GM12878 (cell line): ENCODE measurements at regions not wholly inside any gene's neighbourhood (a gene's known extent, or its start where the extent isn't known, plus 50 kb on each side); places are given as distances from the start of the nearest gene placed in this dataset.

Source experiments
- ATAC-seq: fragments of 200-7000 bp; cut with Tn5 transposase; 3 replicates; pipeline ENCODE4 v1.9.1; 2020; ENCODE audit warnings: mild to moderate bottlenecking, moderate library complexity
- BruUV-seq: library from RNA; stranded (reverse); fragments of 400-500 nt; replicated peaks from 2 replicates; lab custom pipeline; 2021; lab: Mats Ljungman, UMichigan
- CTCF ChIA-PET: fragments of 300-600 bp; sonication (Branson Sonifier 250); formaldehyde crosslinking; extraction: SDS; loops from one replicate; lab custom pipeline; 2021; ENCODE audit warnings: inconsistent platforms; lab: Yijun Ruan, JAX
- POLR2A ChIA-PET: fragments of 350-600 bp; formaldehyde crosslinking; extraction: SDS; loops from one replicate; lab custom pipeline; 2021; ENCODE audit warnings: inconsistent platforms; lab: Charles Lee
- RAD21 ChIA-PET: fragments of 300-600 bp; sonication (Branson Sonifier 250); formaldehyde crosslinking; loops from one replicate; lab custom pipeline; 2023; ENCODE audit warnings: antibody characterized with exemption; ENCODE audit not compliant: unreplicated experiment; lab: Charles Lee
- SMC1A ChIA-PET: fragments of 300-600 bp; sonication (Branson Sonifier 250); formaldehyde crosslinking; loops from one replicate; lab custom pipeline; 2023; ENCODE audit not compliant: unreplicated experiment, uncharacterized antibody; lab: Charles Lee
- DNase-seq: peaks from one replicate; pipeline ENCODE4 v3.0.0-alpha.2; 2011; ENCODE audit warnings: low read depth, low spot score
- FAIRE-seq: peaks from 3 replicates; lab custom pipeline; 2011; peaks lifted over from hg19 to GRCh38; lab: Jason Lieb, UNC
- H2AFZ ChIP-seq: 2 replicates; pipeline ENCODE4 v1.6.0; 2011; ENCODE audit warnings: low read depth, low read length, control low read depth; ENCODE audit not compliant: control insufficient read depth
- H3K27ac ChIP-seq: 2 replicates; pipeline ENCODE4 v1.5.1; 2011; ENCODE audit warnings: control low read depth; ENCODE audit not compliant: control insufficient read depth, insufficient read depth
- H3K27me3 ChIP-seq, 2 experiments: replicated peaks in 1 of 2; 2 replicates each; pipeline versions ENCODE4 v1.6.0 to v1.6.1; 2011; ENCODE audit warnings: low read length in 1 of 2; ENCODE audit not compliant: control insufficient read depth in 2 of 2, insufficient read depth in 2 of 2
- H3K36me3 ChIP-seq, 2 experiments: 2 replicates each; pipeline ENCODE4 v1.5.1; 2011; ENCODE audit warnings: low read length in 1 of 2; ENCODE audit not compliant: control insufficient read depth in 2 of 2, insufficient read depth in 2 of 2
- H3K4me1 ChIP-seq: 2 replicates; pipeline ENCODE4 v1.6.1; 2011; ENCODE audit warnings: mild to moderate bottlenecking, low read length, moderate library complexity, mixed read lengths; ENCODE audit not compliant: control insufficient read depth, insufficient read depth
- H3K4me2 ChIP-seq: 2 replicates; pipeline ENCODE4 v1.6.0; 2011; ENCODE audit warnings: control low read depth; ENCODE audit not compliant: control insufficient read depth, insufficient read depth
- H3K4me3 ChIP-seq: fragments of 200-600 bp; sonication (generic); 2 replicates; pipeline ENCODE4 v1.5.1; 2016
- H3K79me2 ChIP-seq: 2 replicates; pipeline ENCODE4 v1.6.0; 2011; ENCODE audit warnings: low read length; ENCODE audit not compliant: control insufficient read depth, insufficient read depth
- H3K9ac ChIP-seq: 2 replicates; pipeline ENCODE4 v1.8.0; 2011; ENCODE audit warnings: low read length, control low read depth, mixed read lengths; ENCODE audit not compliant: control insufficient read depth, insufficient read depth
- H3K9me3 ChIP-seq: replicated peaks from 3 replicates; pipeline ENCODE4 v1.5.1; 2011; ENCODE audit warnings: mild to moderate bottlenecking, low read length; ENCODE audit not compliant: control insufficient read depth, insufficient read depth
- H4K20me1 ChIP-seq: 2 replicates; pipeline ENCODE4 v1.6.0; 2011; ENCODE audit not compliant: control insufficient read depth, insufficient read depth
- BRCA1 ChIP-seq: IDR thresholded peaks from 2 replicates; pipeline ENCODE4 v1.6.1; 2011; ENCODE audit warnings: low read depth, low read length, improper control_type of control experiment
- CREB1 ChIP-seq: IDR thresholded peaks from 2 replicates; pipeline ENCODE4 v1.6.1; 2012; ENCODE audit warnings: low read depth, mild to moderate bottlenecking, inconsistent platforms
- EGR1 ChIP-seq, 2 experiments: IDR thresholded peaks; 1 replicate in 1 of 2; 2 replicates in 1 of 2; pipeline ENCODE4 v1.6.1; 2011 to 2012; ENCODE audit warnings: low read depth in 2 of 2, low read length in 2 of 2, borderline replicate concordance in 1 of 2, mild to moderate bottlenecking in 1 of 2, moderate library complexity in 1 of 2
- EZH2 ChIP-seq: IDR thresholded peaks from 2 replicates; pipeline ENCODE4 v1.6.1; 2012; ENCODE audit warnings: low read depth, mild to moderate bottlenecking, control low read depth, inconsistent platforms, low read length, borderline replicate concordance; ENCODE audit not compliant: control insufficient read depth
- IKZF1 ChIP-seq: fragments of 450-650 bp; conservative IDR thresholded peaks from 2 replicates; pipeline ENCODE4 v1.6.1; 2017; ENCODE audit warnings: antibody characterized with exemption, mild to moderate bottlenecking
- JUND ChIP-seq: IDR thresholded peaks from 2 replicates; pipeline ENCODE4 v1.6.1; 2012; ENCODE audit warnings: low read depth, mild to moderate bottlenecking, low read length, improper control_type of control experiment, moderate library complexity
- NFYB ChIP-seq: IDR thresholded peaks from 2 replicates; pipeline ENCODE4 v1.6.1; 2011; ENCODE audit warnings: low read depth, mild to moderate bottlenecking, low read length, improper control_type of control experiment, moderate library complexity; ENCODE audit not compliant: insufficient read depth
- POLR2AphosphoS2 ChIP-seq: IDR thresholded peaks from 2 replicates; pipeline ENCODE4 v1.6.1; 2011; ENCODE audit warnings: low read depth, mild to moderate bottlenecking, low read length, improper control_type of control experiment, moderate library complexity
- RB1 ChIP-seq: fragments of 450-650 bp; formaldehyde crosslinking; IDR thresholded peaks from 2 replicates; pipeline ENCODE4 v1.6.1; 2017; ENCODE audit warnings: mild to moderate bottlenecking, borderline replicate concordance
- RELA ChIP-seq: fragments of 450-650 bp; IDR thresholded peaks from 2 replicates; pipeline ENCODE4 v1.8.0; 2014; ENCODE audit warnings: borderline replicate concordance; ENCODE audit not compliant: partially characterized antibody
- SMAD5 ChIP-seq: IDR thresholded peaks from 2 replicates; pipeline ENCODE4 v1.6.1; 2016; ENCODE audit warnings: antibody characterized with exemption, low read depth
- SUZ12 ChIP-seq: fragments of 200-600 bp; sonication (generic); IDR thresholded peaks from one replicate; pipeline ENCODE4 v1.6.1; 2018; ENCODE audit warnings: antibody characterized with exemption, mild to moderate bottlenecking; ENCODE audit not compliant: unreplicated experiment
- TBL1XR1 ChIP-seq: IDR thresholded peaks from 2 replicates; pipeline ENCODE4 v1.6.1; 2012; ENCODE audit warnings: low read depth, low read length, improper control_type of control experiment
- TCF12 ChIP-seq: IDR thresholded peaks from 2 replicates; pipeline ENCODE4 v1.6.1; 2011; ENCODE audit warnings: low read depth, mild to moderate bottlenecking, low read length
- TCF7 ChIP-seq: IDR thresholded peaks from 2 replicates; pipeline ENCODE4 v1.6.1; 2014; ENCODE audit warnings: antibody characterized with exemption, borderline replicate concordance
- YY1 ChIP-seq: IDR thresholded peaks from 2 replicates; pipeline ENCODE4 v1.6.1; 2011; ENCODE audit warnings: low read depth, mild to moderate bottlenecking, low read length
- WGBS: methylation state at CpG from one replicate; pipeline ENCODE4 v1.1.6; 2016; ENCODE audit warnings: low lambda C conversion rate; ENCODE audit not compliant: insufficient replicate concordance, insufficient coverage; ENCODE audit errors: missing lambda C conversion rate; 5-methylcytosine and 5-hydroxymethylcytosine counted together
- in situ Hi-C: fragments of 300-500 bp; cut with MboI; formaldehyde crosslinking; loops from 9 replicates; pipeline ENCODE4 v1.14.3; 2018; ENCODE audit warnings: mixed read lengths
- intact Hi-C: fragments of 100-400 bp; cut with micrococcal nuclease; formaldehyde crosslinking; loops from one replicate; pipeline ENCODE4 v1.14.2; 2022; ENCODE audit not compliant: unreplicated experiment
- TF ChIP-seq, protein P1 (sequence below): IDR thresholded peaks from 2 replicates; pipeline ENCODE4 v1.6.1; 2011; ENCODE audit warnings: low read depth, mild to moderate bottlenecking, low read length, moderate library complexity, borderline replicate concordance; ENCODE audit errors: extremely low read depth
- TF ChIP-seq, protein P2 (sequence below): fragments of 450-650 bp; IDR thresholded peaks from 2 replicates; pipeline ENCODE4 v1.6.1; 2017; ENCODE audit warnings: mild to moderate bottlenecking, moderate library complexity
- TF ChIP-seq, protein P3 (sequence below): fragments of 150-350 bp; IDR thresholded peaks from 2 replicates; pipeline ENCODE4 v1.6.1; 2016; ENCODE audit warnings: low read depth, low read length

DNA sequence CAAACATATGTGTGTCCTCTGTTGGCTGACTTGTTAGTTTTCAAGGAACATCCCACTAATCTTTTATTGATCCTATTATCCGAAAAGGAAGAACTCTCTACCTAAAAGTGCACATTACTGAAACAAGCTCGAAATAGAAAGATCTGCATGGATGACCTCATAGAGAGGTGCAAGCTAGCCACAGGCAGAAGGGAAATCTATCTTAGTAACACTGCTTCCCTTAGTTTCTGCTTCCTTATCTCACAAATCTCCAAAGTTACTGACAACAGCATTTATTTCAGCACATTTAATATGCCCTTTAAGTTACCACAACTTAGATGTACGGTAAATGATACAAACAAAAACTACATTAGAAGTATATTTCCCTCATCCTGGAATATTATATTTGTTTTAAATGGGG is 285.1 kb upstream of the CCDC54 start:
- H3K4me2 ChIP-seq, result no peak overlapping the region
- ChIA-PET POLR2A (no interaction called here), RAD21 (no interaction called here)
- H3K27me3 ChIP-seq, result no peaks in the 10 kb centered on the region
- ATAC-seq, result no peak
- intact Hi-C loops, result no loop called here
- DNase-seq, result no peak
- H3K9me3 ChIP-seq, result no peaks in the 10 kb centered on the region
- no peaks in the 10 kb centered on the region for H4K20me1 ChIP-seq
- TF ChIP-seq, protein P1, sequence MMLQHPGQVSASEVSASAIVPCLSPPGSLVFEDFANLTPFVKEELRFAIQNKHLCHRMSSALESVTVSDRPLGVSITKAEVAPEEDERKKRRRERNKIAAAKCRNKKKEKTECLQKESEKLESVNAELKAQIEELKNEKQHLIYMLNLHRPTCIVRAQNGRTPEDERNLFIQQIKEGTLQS, result no peak
- TF ChIP-seq TBL1XR1, result no peak
- TF ChIP-seq IKZF1, result no peak
- TF ChIP-seq, protein P2, sequence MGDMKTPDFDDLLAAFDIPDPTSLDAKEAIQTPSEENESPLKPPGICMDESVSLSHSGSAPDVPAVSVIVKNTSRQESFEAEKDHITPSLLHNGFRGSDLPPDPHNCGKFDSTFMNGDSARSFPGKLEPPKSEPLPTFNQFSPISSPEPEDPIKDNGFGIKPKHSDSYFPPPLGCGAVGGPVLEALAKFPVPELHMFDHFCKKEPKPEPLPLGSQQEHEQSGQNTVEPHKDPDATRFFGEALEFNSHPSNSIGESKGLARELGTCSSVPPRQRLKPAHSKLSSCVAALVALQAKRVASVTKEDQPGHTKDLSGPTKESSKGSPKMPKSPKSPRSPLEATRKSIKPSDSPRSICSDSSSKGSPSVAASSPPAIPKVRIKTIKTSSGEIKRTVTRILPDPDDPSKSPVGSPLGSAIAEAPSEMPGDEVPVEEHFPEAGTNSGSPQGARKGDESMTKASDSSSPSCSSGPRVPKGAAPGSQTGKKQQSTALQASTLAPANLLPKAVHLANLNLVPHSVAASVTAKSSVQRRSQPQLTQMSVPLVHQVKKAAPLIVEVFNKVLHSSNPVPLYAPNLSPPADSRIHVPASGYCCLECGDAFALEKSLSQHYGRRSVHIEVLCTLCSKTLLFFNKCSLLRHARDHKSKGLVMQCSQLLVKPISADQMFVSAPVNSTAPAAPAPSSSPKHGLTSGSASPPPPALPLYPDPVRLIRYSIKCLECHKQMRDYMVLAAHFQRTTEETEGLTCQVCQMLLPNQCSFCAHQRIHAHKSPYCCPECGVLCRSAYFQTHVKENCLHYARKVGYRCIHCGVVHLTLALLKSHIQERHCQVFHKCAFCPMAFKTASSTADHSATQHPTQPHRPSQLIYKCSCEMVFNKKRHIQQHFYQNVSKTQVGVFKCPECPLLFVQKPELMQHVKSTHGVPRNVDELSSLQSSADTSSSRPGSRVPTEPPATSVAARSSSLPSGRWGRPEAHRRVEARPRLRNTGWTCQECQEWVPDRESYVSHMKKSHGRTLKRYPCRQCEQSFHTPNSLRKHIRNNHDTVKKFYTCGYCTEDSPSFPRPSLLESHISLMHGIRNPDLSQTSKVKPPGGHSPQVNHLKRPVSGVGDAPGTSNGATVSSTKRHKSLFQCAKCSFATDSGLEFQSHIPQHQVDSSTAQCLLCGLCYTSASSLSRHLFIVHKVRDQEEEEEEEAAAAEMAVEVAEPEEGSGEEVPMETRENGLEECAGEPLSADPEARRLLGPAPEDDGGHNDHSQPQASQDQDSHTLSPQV, result no peak
- no peak for TF ChIP-seq EZH2
- TF ChIP-seq NFYB, result no peak
- TF ChIP-seq CREB1, result no peak
- no peak for TF ChIP-seq RELA
- TF ChIP-seq BRCA1, result no peak
- TF ChIP-seq YY1, result no peak
- TF ChIP-seq TCF7, result no peak
- no peak for TF ChIP-seq POLR2AphosphoS2
- TF ChIP-seq, protein P3, sequence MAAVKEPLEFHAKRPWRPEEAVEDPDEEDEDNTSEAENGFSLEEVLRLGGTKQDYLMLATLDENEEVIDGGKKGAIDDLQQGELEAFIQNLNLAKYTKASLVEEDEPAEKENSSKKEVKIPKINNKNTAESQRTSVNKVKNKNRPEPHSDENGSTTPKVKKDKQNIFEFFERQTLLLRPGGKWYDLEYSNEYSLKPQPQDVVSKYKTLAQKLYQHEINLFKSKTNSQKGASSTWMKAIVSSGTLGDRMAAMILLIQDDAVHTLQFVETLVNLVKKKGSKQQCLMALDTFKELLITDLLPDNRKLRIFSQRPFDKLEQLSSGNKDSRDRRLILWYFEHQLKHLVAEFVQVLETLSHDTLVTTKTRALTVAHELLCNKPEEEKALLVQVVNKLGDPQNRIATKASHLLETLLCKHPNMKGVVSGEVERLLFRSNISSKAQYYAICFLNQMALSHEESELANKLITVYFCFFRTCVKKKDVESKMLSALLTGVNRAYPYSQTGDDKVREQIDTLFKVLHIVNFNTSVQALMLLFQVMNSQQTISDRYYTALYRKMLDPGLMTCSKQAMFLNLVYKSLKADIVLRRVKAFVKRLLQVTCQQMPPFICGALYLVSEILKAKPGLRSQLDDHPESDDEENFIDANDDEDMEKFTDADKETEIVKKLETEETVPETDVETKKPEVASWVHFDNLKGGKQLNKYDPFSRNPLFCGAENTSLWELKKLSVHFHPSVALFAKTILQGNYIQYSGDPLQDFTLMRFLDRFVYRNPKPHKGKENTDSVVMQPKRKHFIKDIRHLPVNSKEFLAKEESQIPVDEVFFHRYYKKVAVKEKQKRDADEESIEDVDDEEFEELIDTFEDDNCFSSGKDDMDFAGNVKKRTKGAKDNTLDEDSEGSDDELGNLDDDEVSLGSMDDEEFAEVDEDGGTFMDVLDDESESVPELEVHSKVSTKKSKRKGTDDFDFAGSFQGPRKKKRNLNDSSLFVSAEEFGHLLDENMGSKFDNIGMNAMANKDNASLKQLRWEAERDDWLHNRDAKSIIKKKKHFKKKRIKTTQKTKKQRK, result no peak
- TF ChIP-seq SMAD5, result no peak
- no peak for TF ChIP-seq SUZ12
- no peak for TF ChIP-seq TCF12
- TF ChIP-seq EGR1 (IDR thresholded peaks at IDR 0.05; ENCODE audit: borderline replicate concordance in 1 of 2, low read depth in 2 of 2, low read length in 2 of 2), result no peak
- TF ChIP-seq JUND, result no peak
- TF ChIP-seq RB1, result no peak
- TF ChIP-seq, all 136 proteins: peak for 0
- in situ Hi-C loops, result no loop called here
- H3K36me3 ChIP-seq, result no peaks in the 10 kb centered on the region
- no peak for FAIRE-seq
- H2AFZ ChIP-seq, result no peak overlapping the region
- H3K79me2 ChIP-seq, result no peaks in the 10 kb centered on the region
- no peaks in the 10 kb centered on the region for H3K4me1 ChIP-seq
- H3K9ac ChIP-seq, result no peak overlapping the region
- SMC1A ChIA-PET, result no interaction called here
- H3K27ac ChIP-seq, result no peak overlapping the region
- no TSS peak for BruUV-seq
- WGBS, result 13% methylated on average over 3 of the region's 3 CpGs
- CTCF ChIA-PET, result no interaction called here
- no peak overlapping the region for H3K4me3 ChIP-seq
